ENCODE measurements at regions not wholly inside any gene's neighbourhood (a gene's known extent, or its start where the extent isn't known, plus 50 kb on each side); places are given as distances from the start of the nearest gene placed in this dataset.
"Not testable (repeated sequence)": the region's sequence is repeated elsewhere in the genome, so short reads cannot be mapped to it uniquely, and the experiment has no call there.

DNA sequence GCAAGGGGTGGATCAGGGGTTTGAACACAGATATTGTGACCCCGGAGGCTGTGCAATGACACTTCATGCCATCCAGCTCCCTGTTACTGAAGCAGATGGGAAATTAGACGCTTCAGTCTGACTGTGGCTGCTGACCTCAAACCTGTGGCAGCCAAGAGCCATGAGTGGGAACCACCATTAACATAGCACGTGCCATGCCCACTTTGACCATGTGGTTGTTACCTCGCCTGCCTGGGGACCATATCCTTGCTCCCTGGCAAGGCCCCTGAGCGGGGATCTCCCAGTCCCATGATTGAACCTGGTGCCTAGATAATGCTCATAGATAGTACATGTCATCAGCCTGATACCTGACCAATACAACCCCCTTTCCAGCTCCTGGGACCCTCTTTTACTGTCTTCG lies 68.9 kb downstream of the CYP26B1 start:
- DNase-seq (ENCODE audit: low read depth) = no peak

DNA sequence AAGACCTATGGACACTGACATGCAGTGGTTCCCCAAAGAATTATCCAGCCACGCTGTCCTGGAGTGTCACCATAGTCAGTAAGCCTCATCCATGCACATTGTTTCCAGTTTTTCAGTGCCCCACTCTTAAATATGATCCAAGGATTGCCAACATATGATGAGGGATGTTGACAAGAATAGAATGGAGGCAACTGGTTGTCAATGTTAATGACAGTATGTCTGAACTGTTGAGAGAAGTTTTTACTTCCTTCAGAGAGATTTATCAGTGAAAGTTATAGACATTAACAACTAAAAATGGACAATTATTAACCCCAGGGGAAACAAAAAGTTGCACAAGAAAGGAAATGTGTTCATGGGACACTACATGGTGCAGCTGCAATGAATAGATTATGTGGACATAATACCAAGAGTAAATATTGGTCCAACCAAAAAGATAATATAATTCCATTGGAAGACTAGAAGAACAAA lies 69.9 kb downstream of the CYP26B1 start:
- no peak for DNase-seq (ENCODE audit: low read depth)

DNA sequence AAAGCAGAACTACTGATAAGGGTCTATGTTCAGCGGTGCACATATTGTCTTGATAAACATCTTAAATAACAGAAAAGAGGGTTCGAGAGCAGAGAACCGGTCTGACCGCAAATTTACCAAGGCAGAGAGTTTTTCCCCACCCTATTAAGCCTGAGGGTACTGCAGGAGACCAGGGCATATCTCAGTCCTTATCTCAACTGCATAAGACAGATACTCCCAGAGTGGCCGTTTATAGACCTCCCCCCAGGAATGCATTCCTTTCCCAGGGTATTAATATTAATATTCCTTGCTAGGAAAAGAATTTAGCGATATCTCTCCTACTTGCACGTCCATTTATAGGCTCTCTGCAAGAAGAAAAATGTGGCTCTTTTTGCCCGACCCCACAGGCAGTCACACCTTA lies 74.3 kb downstream of the CYP26B1 start:
- not testable (repeated sequence) for DNase-seq (ENCODE audit: low read depth)

DNA sequence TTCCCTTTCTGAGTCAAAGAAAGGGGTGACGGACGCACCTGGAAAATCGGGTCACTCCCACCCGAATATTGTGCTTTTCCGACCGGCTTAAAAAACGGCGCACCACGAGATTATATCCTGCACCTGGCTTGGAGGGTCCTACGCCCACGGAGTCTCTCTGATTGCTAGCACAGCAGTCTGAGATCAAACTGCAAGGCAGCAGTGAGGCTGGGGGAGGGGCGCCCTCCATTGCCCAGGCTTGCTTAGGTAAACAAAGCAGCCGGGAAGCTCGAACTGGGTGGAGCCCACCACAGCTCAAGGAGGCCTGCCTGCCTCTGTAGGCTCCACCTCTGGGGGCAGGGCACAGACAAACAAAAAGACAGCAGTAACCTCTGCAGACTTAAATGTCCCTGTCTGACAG lies 83.5 kb downstream of the CYP26B1 start:
- not testable (repeated sequence) for DNase-seq (ENCODE audit: low read depth)

DNA sequence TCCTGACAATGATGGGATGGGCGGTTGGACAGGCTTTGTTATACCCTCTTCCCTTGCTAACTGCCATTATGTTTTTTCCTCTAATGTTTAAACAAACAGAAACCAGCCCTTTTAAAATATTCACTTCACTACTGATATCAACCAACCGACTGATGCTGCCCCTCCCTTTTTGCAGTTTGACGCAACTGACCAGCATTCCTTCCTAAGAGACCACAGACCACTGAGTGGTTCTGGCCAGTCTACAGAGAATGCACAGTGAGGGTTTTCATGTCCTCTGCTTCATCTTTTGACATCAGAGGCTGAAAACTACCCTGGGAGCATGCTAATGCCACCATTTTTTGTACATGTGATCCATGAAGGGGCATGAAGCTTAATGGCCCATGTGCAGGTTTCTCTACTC lies 85.3 kb downstream of the CYP26B1 start:
- no peak for DNase-seq (ENCODE audit: low read depth)

DNA sequence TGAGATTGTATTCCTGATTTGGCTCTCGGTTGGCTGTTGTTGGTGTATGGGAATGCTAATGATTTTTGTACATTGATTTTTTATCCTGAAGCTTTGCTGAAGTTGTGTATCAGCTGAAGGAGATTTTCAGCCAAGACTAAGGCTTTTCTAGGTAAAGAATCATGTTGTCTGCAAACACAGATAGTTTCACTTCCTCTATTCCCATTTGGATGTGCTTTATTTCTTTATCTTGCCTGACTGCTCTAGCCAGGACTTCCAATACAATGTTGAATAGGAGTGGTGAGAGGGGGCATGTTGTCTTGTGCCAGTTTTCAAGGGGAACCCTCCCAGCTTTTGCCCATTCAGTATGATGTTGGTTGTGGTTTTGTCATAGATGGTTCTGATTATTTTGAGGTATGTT lies 90.4 kb downstream of the CYP26B1 start:
- no peak for DNase-seq (ENCODE audit: low read depth)

DNA sequence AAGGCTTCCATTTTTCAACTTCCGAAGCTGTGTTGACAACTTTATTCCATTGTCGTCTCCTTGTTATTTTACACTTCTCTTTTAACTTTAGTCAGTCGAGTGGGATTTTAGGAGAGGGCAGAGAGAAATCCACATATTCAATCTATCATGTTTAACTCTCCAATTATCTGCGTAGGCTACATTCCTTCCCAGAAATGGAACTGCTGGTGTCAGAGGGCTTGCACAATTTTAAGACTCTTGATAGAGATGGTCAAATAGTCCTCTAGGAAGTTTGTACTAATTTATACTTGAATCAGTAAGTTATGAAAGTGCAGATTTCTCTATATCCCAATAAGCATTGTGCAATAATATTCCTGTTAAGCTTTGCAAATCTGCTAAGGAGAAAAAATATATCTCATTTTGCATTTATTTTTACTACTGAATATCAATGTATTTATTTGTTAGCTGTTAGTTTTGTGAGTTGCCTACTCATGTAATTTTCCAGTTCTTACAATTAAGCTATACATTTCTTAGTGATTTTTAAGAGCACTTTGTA lies 95.6 kb downstream of the CYP26B1 start:
- DNase-seq (ENCODE audit: low read depth) = no peak

DNA sequence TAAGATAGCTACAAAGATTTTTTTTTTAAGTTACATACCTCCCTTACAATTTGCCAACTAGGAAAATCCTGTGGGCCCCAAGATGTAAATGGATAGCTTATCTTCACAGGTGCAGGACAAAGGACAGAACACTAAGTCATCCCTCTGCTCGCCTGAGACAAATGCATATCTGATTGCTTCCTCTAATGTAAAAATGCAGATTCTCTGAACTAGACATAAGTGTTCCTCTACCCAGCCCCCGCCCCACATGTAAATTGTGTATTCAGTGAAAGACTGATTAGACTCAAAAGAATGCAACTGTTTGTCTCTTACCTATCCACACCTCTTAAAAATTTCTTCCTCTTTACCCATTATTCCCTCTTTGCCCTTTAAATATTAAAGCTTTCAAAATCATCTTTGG lies 96.5 kb downstream of the CYP26B1 start:
- no peak for DNase-seq (ENCODE audit: low read depth)

DNA sequence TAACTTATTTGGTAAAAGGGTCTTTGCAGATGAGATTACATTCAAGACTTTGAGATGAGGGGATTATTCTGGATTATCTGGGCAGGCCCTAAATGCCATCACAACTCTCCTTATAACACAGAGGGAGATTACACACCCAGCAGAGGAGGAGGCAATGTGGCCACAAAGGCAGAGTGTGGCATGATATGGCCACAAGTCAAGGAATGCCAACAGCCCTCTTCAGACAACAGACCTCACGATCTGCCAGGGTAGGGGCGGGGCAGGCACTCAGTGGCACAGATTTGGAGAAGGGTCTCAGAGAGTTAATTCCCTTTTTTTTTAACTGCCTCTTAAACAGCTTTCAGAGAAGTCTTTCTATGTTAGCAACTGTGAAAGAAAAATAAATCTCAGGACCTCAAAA lies 96.9 kb downstream of the CYP26B1 start:
- DNase-seq (ENCODE audit: low read depth) = no peak

DNA sequence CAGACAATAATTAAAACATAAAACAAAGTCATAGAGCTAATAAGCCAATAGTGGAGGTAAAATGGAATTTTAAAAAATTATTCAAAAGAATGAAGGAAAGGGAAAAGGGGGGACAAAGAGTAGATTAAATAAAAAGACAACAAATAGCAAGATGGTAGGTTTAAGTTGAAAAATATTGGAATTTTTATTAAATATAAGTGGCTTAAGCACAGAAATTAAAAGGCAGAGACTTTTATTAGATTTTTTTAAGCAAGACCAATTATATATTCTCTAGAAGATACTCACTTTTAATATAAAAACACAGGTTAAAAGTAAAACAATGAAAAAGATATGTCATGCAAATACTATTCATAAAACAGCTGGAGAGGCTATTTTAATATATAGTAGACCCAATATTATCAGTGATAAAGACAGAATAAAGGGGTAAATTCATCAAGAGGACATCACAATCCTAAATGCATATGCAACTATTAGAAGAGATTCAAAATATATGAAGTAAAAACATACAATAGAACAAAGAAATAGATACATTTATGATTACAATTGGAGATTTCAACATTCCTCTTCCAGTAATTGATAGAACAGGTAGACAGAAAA lies 98.7 kb downstream of the CYP26B1 start:
- DNase-seq (ENCODE audit: low read depth) = no peak

DNA sequence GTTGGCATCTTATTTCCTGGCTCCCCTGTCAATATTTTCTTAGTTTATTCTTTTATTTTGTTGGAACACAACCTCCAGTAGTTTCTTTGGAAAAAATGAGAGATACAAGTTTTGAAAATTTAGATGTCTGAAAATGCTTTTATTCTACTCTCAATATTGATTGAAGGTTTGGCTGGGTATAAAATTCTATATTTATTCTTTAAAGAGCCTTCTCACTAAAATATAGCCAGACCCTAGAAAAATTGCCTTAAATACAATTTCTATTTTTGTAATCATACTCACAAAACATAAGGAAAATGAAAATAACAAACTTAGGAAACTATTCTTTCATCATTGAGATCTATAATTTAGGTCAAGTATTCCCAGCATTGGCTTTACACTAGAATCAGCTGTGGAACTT lies 103.7 kb downstream of the CYP26B1 start:
- DNase-seq (ENCODE audit: low read depth) = no peak

DNA sequence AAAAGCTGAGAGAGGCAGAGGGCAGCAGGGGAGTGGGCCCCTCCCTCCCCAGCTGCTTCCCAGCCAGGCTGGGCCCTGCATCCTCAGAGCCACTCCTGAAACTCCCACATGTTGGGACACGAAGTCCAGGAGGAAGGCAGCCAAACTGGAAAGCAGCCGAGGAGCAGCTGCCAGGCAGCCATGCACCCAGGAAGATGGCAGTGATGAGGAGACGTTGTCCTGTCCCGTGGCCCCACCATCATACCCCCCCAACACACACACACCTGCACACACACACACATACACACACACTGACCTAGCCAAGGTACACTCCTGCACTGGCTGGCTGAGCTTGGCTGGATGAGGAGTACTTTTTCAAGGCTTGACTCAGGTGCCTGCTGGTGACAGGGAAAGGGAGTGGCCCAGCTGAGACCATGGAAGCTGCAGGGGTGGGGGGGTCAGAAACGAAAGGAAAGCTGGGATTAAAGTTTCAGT lies 106.0 kb downstream of the CYP26B1 start:
- DNase-seq (ENCODE audit: low read depth) = no peak

DNA sequence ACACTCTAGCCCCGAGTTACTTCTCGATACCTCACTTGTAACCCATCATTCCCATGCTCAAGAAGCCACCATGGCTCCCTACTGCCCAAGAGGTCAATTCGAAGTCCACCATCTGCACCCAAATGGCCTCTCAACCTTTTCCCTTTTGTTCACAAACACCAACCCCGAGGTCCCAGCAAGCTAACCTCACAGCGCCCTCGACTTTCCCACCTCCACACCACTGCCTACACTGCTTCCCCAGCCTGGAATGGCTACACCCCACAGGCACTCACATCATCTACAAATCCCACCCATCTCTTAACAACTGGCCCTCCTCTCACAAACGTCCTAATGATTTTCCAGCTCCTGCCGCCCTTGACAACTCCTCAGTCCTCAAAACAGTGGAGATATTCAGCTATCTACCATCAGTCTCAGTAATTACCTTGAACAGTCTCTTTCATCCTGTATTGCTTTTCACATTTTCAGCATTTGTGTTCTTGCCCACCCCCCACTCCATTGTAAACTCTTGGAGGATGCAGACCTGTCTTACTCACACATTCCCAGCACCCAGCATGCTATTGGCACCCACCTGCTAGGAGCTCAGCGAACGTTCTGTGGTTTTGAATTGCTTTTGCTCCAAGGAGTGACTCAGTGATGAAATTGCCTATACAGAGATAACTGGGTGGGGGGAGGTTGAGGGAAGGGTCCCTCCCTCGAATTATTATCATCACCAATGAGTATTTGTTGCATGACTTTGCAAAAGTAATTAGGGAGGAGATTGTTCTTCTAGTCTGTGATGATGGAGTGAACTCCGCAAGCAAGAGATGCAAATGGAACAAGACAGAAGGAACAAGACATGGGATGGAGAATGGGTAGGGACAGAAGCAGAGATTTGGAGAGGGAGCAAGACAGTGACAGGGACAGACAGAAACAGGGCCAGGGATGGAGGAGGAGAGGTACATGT lies 106.8 kb downstream of the CYP26B1 start:
- DNase-seq (ENCODE audit: low read depth) = peak; percentile 23

DNA sequence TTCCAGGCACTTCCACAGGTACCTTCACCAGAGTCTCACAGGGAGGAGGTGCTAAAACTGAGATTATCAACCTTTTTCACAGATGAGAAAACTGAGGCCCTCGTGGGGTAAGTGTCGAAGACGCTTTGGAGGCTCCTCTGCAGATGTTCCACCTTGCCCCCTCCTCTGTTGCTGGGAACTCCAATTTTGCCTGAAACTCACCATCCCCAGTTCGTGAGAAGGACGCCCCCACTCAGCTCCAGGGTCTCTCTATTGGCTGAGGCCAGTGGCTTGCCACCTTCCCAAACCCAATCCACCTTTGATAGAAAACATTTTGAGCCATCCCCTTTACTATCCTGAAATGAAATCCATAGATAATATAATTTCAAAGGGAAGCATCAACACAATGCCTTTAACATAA lies 109.1 kb downstream of the CYP26B1 start:
- no peak for DNase-seq (ENCODE audit: low read depth)

DNA sequence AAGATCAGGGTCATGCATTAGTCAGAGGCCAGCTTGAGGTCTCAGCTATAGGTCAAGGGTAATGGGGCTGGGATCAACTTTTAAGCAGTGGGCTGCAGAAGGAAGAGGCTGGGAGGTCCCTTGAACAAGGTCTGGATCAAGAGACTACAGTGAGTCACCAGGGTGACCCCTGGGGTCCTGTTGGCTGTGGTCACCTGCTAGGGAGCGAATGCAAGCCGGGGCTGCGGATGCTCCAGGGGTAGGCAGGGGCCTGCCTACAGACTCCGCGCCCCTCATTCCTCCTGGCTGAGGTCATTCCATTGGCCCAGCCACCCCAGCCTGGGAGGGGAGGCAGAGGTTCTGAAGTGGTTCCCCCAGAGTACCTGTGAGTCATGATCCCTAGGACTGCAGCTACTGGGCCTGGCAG lies 110.4 kb downstream of the CYP26B1 start:
- DNase-seq (ENCODE audit: low read depth) = no peak

DNA sequence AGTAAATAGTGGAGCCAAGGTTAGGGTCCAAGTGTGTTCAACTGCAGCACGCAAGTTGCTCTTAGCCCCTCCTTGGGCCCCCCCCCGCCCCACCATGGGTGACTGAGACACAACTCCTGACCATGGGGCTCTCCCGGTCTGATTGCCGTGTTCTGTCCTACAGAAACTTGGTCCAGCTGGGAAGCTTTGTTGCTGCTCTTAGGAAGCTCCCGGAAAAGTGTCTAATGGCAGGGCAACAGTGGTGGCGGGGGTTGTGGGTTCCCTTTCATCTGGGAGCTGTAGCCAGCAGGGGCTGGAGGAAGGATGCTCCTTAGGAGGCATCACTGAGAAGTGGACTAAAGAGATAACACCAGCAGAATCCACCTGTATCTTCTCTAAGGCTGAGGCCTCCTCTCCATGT lies 111.1 kb downstream of the CYP26B1 start:
- no peak for DNase-seq (ENCODE audit: low read depth)

DNA sequence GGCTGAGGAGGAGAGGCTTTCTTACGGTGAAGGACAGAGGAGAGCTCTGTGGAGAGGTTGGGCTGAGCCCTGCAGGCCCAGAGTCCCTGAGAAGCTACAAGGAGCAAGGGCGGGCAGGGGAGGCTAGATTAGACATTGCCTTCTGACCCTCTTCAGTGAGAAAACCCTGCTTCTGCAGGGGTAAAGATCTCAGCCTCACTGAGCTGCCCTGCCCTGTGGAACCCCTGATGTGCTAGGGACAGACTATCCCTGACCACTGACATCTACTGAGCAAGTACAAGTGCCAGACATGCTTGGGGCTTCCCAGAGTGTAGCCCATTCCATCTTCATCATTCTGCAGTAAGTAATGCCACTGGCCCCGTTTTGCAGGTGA lies 111.5 kb downstream of the CYP26B1 start:
- DNase-seq (ENCODE audit: low read depth) = no peak

DNA sequence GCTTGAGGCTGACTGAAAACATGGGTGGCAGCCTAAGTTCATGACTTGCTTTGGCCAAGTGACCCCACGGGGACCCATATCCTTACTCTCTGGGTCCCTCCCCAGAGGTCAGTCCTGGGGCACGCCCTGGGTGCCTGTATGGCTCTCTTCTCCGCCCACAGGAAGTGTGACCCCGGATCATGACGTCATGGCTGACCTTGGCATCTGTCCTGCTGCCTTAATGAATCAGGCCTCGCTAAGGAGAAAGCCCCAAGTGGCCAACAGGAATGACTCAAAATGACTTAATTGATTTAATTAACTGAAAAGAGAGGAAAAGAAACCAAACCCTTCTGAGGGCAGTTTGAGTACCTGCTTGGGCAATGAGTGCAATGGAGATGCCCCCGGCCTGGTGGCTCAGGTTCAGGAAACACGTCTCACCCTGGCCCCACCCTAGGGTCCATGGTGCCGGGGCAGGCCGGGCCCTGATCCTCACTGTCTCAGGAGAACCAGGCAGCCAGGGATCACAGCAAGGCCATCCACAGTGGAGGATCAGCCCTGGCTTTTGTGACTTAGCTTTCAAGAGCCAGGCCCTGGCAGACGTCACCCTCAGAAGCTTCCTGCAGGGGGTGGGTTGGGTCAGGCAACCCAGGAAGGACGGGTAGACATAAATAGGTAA lies 112.0 kb downstream of the CYP26B1 start:
- DNase-seq (ENCODE audit: low read depth) = no peak

DNA sequence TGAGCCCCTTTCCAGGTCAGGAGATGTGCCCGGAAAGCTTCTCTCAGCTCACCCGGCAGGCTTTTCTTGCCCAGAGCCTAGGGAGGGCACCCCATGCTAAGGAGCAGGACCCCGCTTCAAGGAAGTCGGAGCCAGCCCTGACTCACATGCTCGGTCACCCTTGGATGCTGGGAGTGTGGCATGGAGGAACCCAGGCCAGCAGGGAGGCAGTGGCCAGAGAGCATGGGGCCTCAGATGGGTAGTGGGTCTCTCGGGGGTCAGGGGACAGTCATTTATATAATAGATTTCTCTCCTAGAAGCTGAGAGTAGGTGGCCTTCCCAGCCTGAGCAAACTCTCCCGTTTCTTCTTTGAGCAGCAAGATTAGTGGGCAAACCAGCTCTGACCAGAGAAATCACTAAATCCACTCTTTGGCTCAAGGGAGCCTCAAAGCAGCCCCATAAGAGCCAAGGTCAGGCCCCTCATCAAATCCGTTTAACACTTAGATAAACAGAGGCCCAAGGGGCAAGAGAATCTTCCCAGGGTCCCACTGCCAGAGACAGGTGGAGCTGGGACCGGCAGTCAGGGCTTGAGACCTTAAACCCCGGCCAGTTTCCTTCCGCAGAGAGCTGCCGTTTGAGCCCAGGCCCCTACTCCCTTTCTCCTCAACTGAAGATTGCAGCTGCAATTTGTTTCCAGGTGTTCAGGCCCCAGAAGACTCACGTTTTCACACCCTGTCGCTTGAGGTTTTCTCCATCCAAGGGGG lies 113.1 kb downstream of the CYP26B1 start:
- DNase-seq (ENCODE audit: low read depth) = no peak

DNA sequence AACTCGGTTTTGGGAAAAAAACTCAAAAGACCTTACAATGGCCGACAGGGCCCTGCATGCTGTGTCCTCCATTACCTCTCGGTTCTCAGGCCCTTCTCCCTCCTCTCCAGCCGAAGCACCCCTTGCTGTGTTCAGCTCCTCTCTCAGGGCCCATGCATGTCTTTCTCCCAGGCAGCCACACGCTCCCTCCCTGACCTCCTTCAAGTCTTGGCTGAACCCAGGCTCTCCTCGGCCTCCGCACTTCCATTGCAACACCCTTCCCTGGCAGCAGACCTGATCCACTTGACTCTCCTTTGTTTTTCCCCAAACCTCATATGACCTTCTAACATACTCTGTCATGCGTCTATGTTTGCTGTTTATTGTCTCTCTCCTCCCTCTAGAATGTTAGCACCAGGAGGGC lies 114.0 kb downstream of the CYP26B1 start:
- DNase-seq (ENCODE audit: low read depth) = no peak

DNA sequence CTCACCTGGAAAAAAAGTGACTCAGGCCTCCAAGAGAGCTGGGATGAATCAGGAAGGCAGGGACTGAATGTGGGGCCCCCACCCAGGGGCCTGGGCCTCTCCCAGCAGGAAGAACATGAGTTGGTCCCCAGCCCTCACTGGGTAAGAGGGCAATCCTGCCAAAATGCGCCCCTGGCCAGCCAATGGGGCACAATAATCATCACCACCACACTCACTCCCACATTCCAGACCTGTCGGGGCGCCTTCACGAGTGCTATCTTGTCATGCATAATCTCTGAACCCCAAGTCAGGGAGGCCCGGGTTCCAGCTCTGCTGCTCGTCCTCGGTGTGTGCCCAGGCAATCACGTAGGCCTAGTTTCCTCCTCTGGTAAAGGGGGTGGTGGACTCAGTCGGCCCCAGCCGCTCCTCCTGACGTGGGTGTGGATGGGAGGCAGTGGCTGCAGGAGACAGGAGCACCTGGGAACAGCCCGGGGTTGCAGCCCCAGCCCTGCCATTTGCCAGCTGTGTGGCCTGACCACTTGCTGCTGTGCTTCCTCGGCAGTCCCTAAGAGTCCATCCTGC lies 115.1 kb downstream of the CYP26B1 start:
- DNase-seq (ENCODE audit: low read depth) = no peak

All from HT1080 (cell line).